Lower leg skin (tissue), 3 donors: ENCODE measurements at regions not wholly inside any gene's neighbourhood (a gene's known extent, or its start where the extent isn't known, plus 50 kb on each side); places are given as distances from the start of the nearest gene placed in this dataset.

Experiments used
- POLR2A ChIP-seq, 2 donors: fragments of 450-650 bp; IDR thresholded peaks; one replicate each; pipeline ENCODE4 v1.6.1; 2016 to 2017; ENCODE audit warnings: antibody characterized with exemption in 2 of 2, mild to moderate bottlenecking in 1 of 2, moderate library complexity in 1 of 2
- TF ChIP-seq, protein P1 (sequence below), 3 donors: fragments of 450-650 bp; IDR thresholded peaks; one replicate each; pipeline ENCODE4 v1.5.1; 2016; ENCODE audit warnings: antibody characterized with exemption in 3 of 3, mild to moderate bottlenecking in 3 of 3, moderate library complexity in 2 of 3

- TF ChIP-seq POLR2A (IDR thresholded peaks at IDR 0.05) = no peak
- TF ChIP-seq, protein P1, sequence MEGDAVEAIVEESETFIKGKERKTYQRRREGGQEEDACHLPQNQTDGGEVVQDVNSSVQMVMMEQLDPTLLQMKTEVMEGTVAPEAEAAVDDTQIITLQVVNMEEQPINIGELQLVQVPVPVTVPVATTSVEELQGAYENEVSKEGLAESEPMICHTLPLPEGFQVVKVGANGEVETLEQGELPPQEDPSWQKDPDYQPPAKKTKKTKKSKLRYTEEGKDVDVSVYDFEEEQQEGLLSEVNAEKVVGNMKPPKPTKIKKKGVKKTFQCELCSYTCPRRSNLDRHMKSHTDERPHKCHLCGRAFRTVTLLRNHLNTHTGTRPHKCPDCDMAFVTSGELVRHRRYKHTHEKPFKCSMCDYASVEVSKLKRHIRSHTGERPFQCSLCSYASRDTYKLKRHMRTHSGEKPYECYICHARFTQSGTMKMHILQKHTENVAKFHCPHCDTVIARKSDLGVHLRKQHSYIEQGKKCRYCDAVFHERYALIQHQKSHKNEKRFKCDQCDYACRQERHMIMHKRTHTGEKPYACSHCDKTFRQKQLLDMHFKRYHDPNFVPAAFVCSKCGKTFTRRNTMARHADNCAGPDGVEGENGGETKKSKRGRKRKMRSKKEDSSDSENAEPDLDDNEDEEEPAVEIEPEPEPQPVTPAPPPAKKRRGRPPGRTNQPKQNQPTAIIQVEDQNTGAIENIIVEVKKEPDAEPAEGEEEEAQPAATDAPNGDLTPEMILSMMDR (IDR thresholded peaks at IDR 0.05) = no peak
Measured at GRCh38 chr12:91861554-91861953, 284.1 kb downstream of the BTG1 start.
